Fibroblast of lung (primary cell): ENCODE measurements at regions not wholly inside any gene's neighbourhood (a gene's known extent, or its start where the extent isn't known, plus 50 kb on each side); places are given as distances from the start of the nearest gene placed in this dataset.

Experiments used
- DNase-seq, 2 donors: peaks; one replicate each; pipeline versions ENCODE4 v3.0.0 to v3.0.0-alpha.2; 2010; ENCODE audit warnings: low read depth in 2 of 2
- H2AFZ ChIP-seq: 2 replicates; pipeline ENCODE4 v1.5.1; 2012; ENCODE audit warnings: low read length, control low read depth, inconsistent platforms
- H3K27ac ChIP-seq: 2 replicates; pipeline ENCODE4 v1.5.1; 2011; ENCODE audit warnings: low read length, control low read depth; ENCODE audit not compliant: insufficient read depth
- H3K27me3 ChIP-seq: 2 replicates; pipeline ENCODE4 v1.5.1; 2011; ENCODE audit warnings: mild to moderate bottlenecking, low read length; ENCODE audit not compliant: control insufficient read depth, insufficient read depth
- H3K36me3 ChIP-seq: 2 replicates; pipeline ENCODE4 v1.5.1; 2011; ENCODE audit warnings: low read length; ENCODE audit not compliant: control insufficient read depth, insufficient read depth
- H3K4me1 ChIP-seq: 2 replicates; pipeline ENCODE4 v1.5.1; 2011; ENCODE audit warnings: low read length; ENCODE audit not compliant: control insufficient read depth, insufficient read depth; ENCODE audit errors: extremely low read depth
- H3K4me2 ChIP-seq: 2 replicates; pipeline ENCODE4 v1.5.1; 2011; ENCODE audit warnings: low read length, control low read depth; ENCODE audit not compliant: insufficient read depth; ENCODE audit errors: extremely low read depth
- H3K4me3 ChIP-seq, 4 experiments: fragments of 200-600 bp in 1 of 4; sonication (generic) in 1 of 4; replicated peaks in 1 of 4; 2 replicates each; pipeline ENCODE4 v1.5.1; 2011 to 2016; ENCODE audit warnings: low read length in 4 of 4, low read depth in 3 of 4, mild to moderate bottlenecking in 3 of 4, control low read depth in 2 of 4, inconsistent platforms in 1 of 4, mixed read lengths in 1 of 4; ENCODE audit not compliant: insufficient read depth in 1 of 4; ENCODE audit errors: control extremely low read depth in 1 of 4
- H3K79me2 ChIP-seq: 2 replicates; pipeline ENCODE4 v1.5.1; 2012; ENCODE audit warnings: mild to moderate bottlenecking, low read length, inconsistent platforms; ENCODE audit not compliant: control insufficient read depth, insufficient read depth
- H3K9ac ChIP-seq: 2 replicates; pipeline ENCODE4 v1.5.1; 2011; ENCODE audit warnings: mild to moderate bottlenecking, low read length, control low read depth; ENCODE audit not compliant: insufficient read depth
- H3K9me3 ChIP-seq: 2 replicates; pipeline ENCODE4 v1.5.1; 2012; ENCODE audit warnings: low read depth, low read length; ENCODE audit not compliant: control insufficient read depth, insufficient read depth
- H4K20me1 ChIP-seq: 2 replicates; pipeline ENCODE4 v1.5.1; 2011; ENCODE audit warnings: low read length; ENCODE audit not compliant: control insufficient read depth, insufficient read depth; ENCODE audit errors: extremely low read depth
- EZH2 ChIP-seq: IDR thresholded peaks from 2 replicates; pipeline ENCODE4 v1.5.1; 2012; ENCODE audit warnings: low read length, control low read depth, mild to moderate bottlenecking; ENCODE audit errors: missing control alignments
- TF ChIP-seq, protein P1 (sequence below), 2 donors: IDR thresholded peaks in 1 of 2; conservative IDR thresholded peaks in 1 of 2; 1 replicate in 1 of 2; 2 replicates in 1 of 2; pipeline ENCODE4 v1.5.1; 2011 to 2012; ENCODE audit warnings: low read length in 2 of 2, control low read depth in 1 of 2, inconsistent platforms in 1 of 2, low read depth in 1 of 2, mild to moderate bottlenecking in 1 of 2

GRCh38 chr15:45921376-45921775 is 286.5 kb downstream of the SQOR start:
- no peaks in the 10 kb centered on the region for H3K9me3 ChIP-seq
- no peak overlapping the region for H3K4me3 ChIP-seq
- no peak overlapping the region for H3K9ac ChIP-seq
- no peaks in the 10 kb centered on the region for H3K27me3 ChIP-seq
- no peaks in the 10 kb centered on the region for H3K36me3 ChIP-seq
- no peaks in the 10 kb centered on the region for H3K79me2 ChIP-seq
- H3K27ac ChIP-seq, result no peak overlapping the region
- TF ChIP-seq, protein P1, sequence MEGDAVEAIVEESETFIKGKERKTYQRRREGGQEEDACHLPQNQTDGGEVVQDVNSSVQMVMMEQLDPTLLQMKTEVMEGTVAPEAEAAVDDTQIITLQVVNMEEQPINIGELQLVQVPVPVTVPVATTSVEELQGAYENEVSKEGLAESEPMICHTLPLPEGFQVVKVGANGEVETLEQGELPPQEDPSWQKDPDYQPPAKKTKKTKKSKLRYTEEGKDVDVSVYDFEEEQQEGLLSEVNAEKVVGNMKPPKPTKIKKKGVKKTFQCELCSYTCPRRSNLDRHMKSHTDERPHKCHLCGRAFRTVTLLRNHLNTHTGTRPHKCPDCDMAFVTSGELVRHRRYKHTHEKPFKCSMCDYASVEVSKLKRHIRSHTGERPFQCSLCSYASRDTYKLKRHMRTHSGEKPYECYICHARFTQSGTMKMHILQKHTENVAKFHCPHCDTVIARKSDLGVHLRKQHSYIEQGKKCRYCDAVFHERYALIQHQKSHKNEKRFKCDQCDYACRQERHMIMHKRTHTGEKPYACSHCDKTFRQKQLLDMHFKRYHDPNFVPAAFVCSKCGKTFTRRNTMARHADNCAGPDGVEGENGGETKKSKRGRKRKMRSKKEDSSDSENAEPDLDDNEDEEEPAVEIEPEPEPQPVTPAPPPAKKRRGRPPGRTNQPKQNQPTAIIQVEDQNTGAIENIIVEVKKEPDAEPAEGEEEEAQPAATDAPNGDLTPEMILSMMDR (conservative IDR thresholded peaks at IDR 0.05 in 1 of 2, IDR thresholded peaks at IDR 0.05 in 1 of 2; ENCODE audit: low read depth in 1 of 2, low read length in 2 of 2), result no peak
- TF ChIP-seq EZH2, result no peak
- H4K20me1 ChIP-seq, result no peaks in the 10 kb centered on the region
- no peak overlapping the region for H3K4me2 ChIP-seq
- H2AFZ ChIP-seq, result no peak overlapping the region
- no peaks in the 10 kb centered on the region for H3K4me1 ChIP-seq
- no peak for DNase-seq

GRCh38 chr15:45921978-45922377 is 287.1 kb downstream of the SQOR start:
- H3K4me1 ChIP-seq, result no peaks in the 10 kb centered on the region
- TF ChIP-seq EZH2, result no peak
- TF ChIP-seq, protein P1 (conservative IDR thresholded peaks at IDR 0.05 in 1 of 2, IDR thresholded peaks at IDR 0.05 in 1 of 2; ENCODE audit: low read depth in 1 of 2, low read length in 2 of 2), result no peak

DNA sequence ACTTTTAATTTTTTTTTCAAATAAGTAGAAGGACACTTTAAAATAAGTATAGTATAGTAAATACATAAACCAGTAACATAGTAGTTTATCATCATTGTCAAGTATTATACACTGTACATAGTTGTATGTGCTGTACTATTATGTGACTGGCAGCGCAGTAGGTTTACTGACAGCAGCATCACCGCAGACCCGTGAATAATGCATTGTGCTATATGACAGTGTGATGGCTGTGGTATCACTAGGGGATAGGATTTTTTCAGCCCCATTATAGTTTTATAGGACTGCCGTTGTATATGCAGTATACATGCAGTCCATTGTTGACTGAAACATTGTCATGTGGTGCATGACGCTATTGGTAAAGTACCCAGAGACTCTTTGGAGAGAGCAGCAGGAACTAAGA is 306.5 kb downstream of the SQOR start:
- TF ChIP-seq, protein P1 (conservative IDR thresholded peaks at IDR 0.05 in 1 of 2, IDR thresholded peaks at IDR 0.05 in 1 of 2; ENCODE audit: low read depth in 1 of 2, low read length in 2 of 2), result no peak
- TF ChIP-seq EZH2, result no peak

More at GRCh38 chr15:45921978-45922377, 287.1 kb downstream of the SQOR start:
- H3K36me3 ChIP-seq, result no peaks in the 10 kb centered on the region
- H3K27ac ChIP-seq, result no peak overlapping the region
- H3K4me2 ChIP-seq, result no peak overlapping the region
- H3K4me3 ChIP-seq, result no peak overlapping the region
- no peaks in the 10 kb centered on the region for H3K9me3 ChIP-seq
- no peaks in the 10 kb centered on the region for H3K79me2 ChIP-seq
- H3K27me3 ChIP-seq, result no peaks in the 10 kb centered on the region
- H4K20me1 ChIP-seq, result no peaks in the 10 kb centered on the region
- H3K9ac ChIP-seq, result no peak overlapping the region
- DNase-seq, result no peak
- H2AFZ ChIP-seq, result no peak overlapping the region

More for the DNA sequence above, 306.5 kb downstream of the SQOR start:
- no peak for DNase-seq
- Histone ChIP-seq H3K4me2 (no peak overlapping the region), H3K27ac (no peak overlapping the region), H3K4me1 (no peaks in the 10 kb centered on the region), H3K27me3 (no peaks in the 10 kb centered on the region), H3K9me3 (no peaks in the 10 kb centered on the region), H3K79me2 (no peaks in the 10 kb centered on the region), H2AFZ (no peak overlapping the region), H3K4me3 (no peak overlapping the region), H4K20me1 (no peaks in the 10 kb centered on the region), H3K9ac (no peak overlapping the region), H3K36me3 (no peaks in the 10 kb centered on the region)
